DOHH2 (cell line): ENCODE measurements at regions not wholly inside any gene's neighbourhood (a gene's known extent, or its start where the extent isn't known, plus 50 kb on each side); places are given as distances from the start of the nearest gene placed in this dataset.

Experiments used
- CTCF ChIP-seq: fragments of 200-600 bp; sonication (generic); IDR thresholded peaks from one replicate; pipeline ENCODE4 v1.5.1; 2014; ENCODE audit warnings: antibody characterized with exemption, mild to moderate bottlenecking, low read depth, low read length; ENCODE audit not compliant: poor library complexity, severe bottlenecking
- EZH2phosphoT487 ChIP-seq: fragments of 200-600 bp; sonication (generic); IDR thresholded peaks from 2 replicates; pipeline ENCODE4 v1.6.1; 2017; ENCODE audit warnings: borderline replicate concordance, mild to moderate bottlenecking, antibody characterized with exemption, low read length, moderate library complexity, mixed read lengths

GRCh38 chr10:24150853-24151252 is 58.1 kb upstream of the KIAA1217 start:
- TF ChIP-seq CTCF (no peak), EZH2phosphoT487 (no peak)
